Calu3 (cell line): ENCODE measurements at regions not wholly inside any gene's neighbourhood (a gene's known extent, or its start where the extent isn't known, plus 50 kb on each side); places are given as distances from the start of the nearest gene placed in this dataset.
"Not testable (repeated sequence)": the region's sequence is repeated elsewhere in the genome, so short reads cannot be mapped to it uniquely, and the experiment has no call there.

Source experiments
- BruUV-seq: library from RNA; stranded (reverse); fragments of 400-500 nt; replicated peaks from 2 replicates; lab custom pipeline; 2021; lab: Mats Ljungman, UMichigan
- CTCF ChIA-PET: fragments of 300-600 bp; sonication (Branson Sonifier 250); formaldehyde crosslinking; loops from one replicate; lab custom pipeline; 2022; ENCODE audit warnings: antibody characterized with exemption; lab: Charles Lee
- DNase-seq: peaks from one replicate; pipeline ENCODE4 v3.0.0; 2022
- H3K27ac Mint-ChIP-seq: one replicate; pipeline ENCODE4 v1.8.0; 2022; ENCODE audit warnings: mixed read lengths; ENCODE audit not compliant: unreplicated experiment
- H3K27me3 Mint-ChIP-seq: one replicate; pipeline ENCODE4 v1.8.0; 2022; ENCODE audit warnings: mixed read lengths; ENCODE audit not compliant: unreplicated experiment
- H3K36me3 Mint-ChIP-seq: one replicate; pipeline ENCODE4 v1.8.0; 2022; ENCODE audit warnings: mild to moderate bottlenecking, moderate library complexity, mixed read lengths; ENCODE audit not compliant: insufficient read depth, unreplicated experiment
- H3K4me1 Mint-ChIP-seq: one replicate; pipeline ENCODE4 v1.8.0; 2022; ENCODE audit warnings: mild to moderate bottlenecking, low read depth, mixed read lengths; ENCODE audit not compliant: unreplicated experiment
- H3K4me3 Mint-ChIP-seq: one replicate; pipeline ENCODE4 v1.8.0; 2022; ENCODE audit warnings: mild to moderate bottlenecking, low read depth, moderate library complexity, mixed read lengths; ENCODE audit not compliant: unreplicated experiment
- H3K9me3 Mint-ChIP-seq: one replicate; pipeline ENCODE4 v1.8.0; 2022; ENCODE audit warnings: low read depth, mixed read lengths; ENCODE audit not compliant: unreplicated experiment
- CTCF ChIP-seq: fragments of 200-600 bp; IDR thresholded peaks from one replicate; pipeline ENCODE4 v1.8.0; 2022; ENCODE audit warnings: antibody characterized with exemption; ENCODE audit not compliant: unreplicated experiment
- intact Hi-C: fragments of 100-400 bp; cut with micrococcal nuclease; formaldehyde crosslinking; loops from one replicate; pipeline ENCODE4 v1.10.0; 2022; ENCODE audit not compliant: unreplicated experiment

- BruUV-seq, result no TSS peak
- Mint-ChIP-seq H3K4me1 (peaks cover 8% of the 10 kb centered on the region), H3K27ac (no peak overlapping the region), H3K36me3 (peaks cover 6% of the 10 kb centered on the region), H3K27me3 (no peaks in the 10 kb centered on the region), H3K4me3 (no peak overlapping the region), H3K9me3 (no peaks in the 10 kb centered on the region)
- no peak for DNase-seq
- CTCF ChIA-PET, result no interaction called here
- intact Hi-C loops, result no loop called here
- no peak for TF ChIP-seq CTCF
These were observed 235.3 kb downstream of the TOMM20 start for GRCh38 chr1:234893359-234893724.

GRCh38 chr1:234892642-234893041, 236.0 kb downstream of the TOMM20 start:
- intact Hi-C loops, result no loop called here
- no peak overlapping the region for H3K4me3 Mint-ChIP-seq
- no peaks in the 10 kb centered on the region for H3K9me3 Mint-ChIP-seq
- no peak for TF ChIP-seq CTCF
- no peak overlapping the region for H3K27ac Mint-ChIP-seq
- DNase-seq, result no peak
- peaks cover 6% of the 10 kb centered on the region for H3K36me3 Mint-ChIP-seq
- CTCF ChIA-PET, result interaction anchor here (0.7 kb wide), 1 partner anchor 186 kb away, joined by 6 read pairs; no protein-coding TSS in a partner anchor
- H3K4me1 Mint-ChIP-seq, result peaks cover 8% of the 10 kb centered on the region
- no TSS peak for BruUV-seq
- H3K27me3 Mint-ChIP-seq, result no peaks in the 10 kb centered on the region

- CTCF ChIA-PET, result no interaction called here
- no peaks in the 10 kb centered on the region for H3K27me3 Mint-ChIP-seq
- DNase-seq, result no peak
These were observed 237.2 kb downstream of the TOMM20 start for GRCh38 chr1:234891427-234891826.

GRCh38 chr1:234889643-234890042, 239.0 kb downstream of the TOMM20 start:
- no peaks in the 10 kb centered on the region for H3K27me3 Mint-ChIP-seq
- no peak overlapping the region for H3K27ac Mint-ChIP-seq
- no peak for DNase-seq
- peaks cover 8% of the 10 kb centered on the region for H3K4me1 Mint-ChIP-seq
- no peaks in the 10 kb centered on the region for H3K9me3 Mint-ChIP-seq
- no peak overlapping the region for H3K4me3 Mint-ChIP-seq
- CTCF ChIA-PET, result no interaction called here
- TF ChIP-seq CTCF, result no peak
- H3K36me3 Mint-ChIP-seq, result peaks cover 6% of the 10 kb centered on the region
- BruUV-seq, result no TSS peak
- intact Hi-C loops, result no loop called here

More at GRCh38 chr1:234891427-234891826, 237.2 kb downstream of the TOMM20 start:
- Mint-ChIP-seq H3K36me3 (peaks cover 6% of the 10 kb centered on the region), H3K4me3 (no peak overlapping the region), H3K27ac (no peak overlapping the region), H3K9me3 (no peaks in the 10 kb centered on the region), H3K4me1 (peaks cover 8% of the 10 kb centered on the region)
- no peak for TF ChIP-seq CTCF
- no TSS peak for BruUV-seq
- intact Hi-C loops, result no loop called here

- CTCF ChIA-PET, H3K4me3 Mint-ChIP-seq, H3K27me3 Mint-ChIP-seq, intact Hi-C loops, DNase-seq, H3K36me3 Mint-ChIP-seq, H3K27ac Mint-ChIP-seq, H3K4me1 Mint-ChIP-seq, H3K9me3 Mint-ChIP-seq, BruUV-seq: not testable (repeated sequence)
These were observed 240.4 kb downstream of the TOMM20 start for GRCh38 chr1:234888247-234888646.
